GM19467 (cell line): ENCODE measurements at regions not wholly inside any gene's neighbourhood (a gene's known extent, or its start where the extent isn't known, plus 50 kb on each side); places are given as distances from the start of the nearest gene placed in this dataset.
A peak's percentile ranks its signal among the peaks of the same experiment; 100 is the strongest.
"Not testable (repeated sequence)": the region's sequence is repeated elsewhere in the genome, so short reads cannot be mapped to it uniquely, and the experiment has no call there.

ENCODE experiments used
- ATAC-seq: cut with Tn5 transposase; IDR thresholded peaks from one replicate; pipeline ENCODE4 v1.9.1; 2021; ENCODE audit warnings: mild to moderate bottlenecking, moderate library complexity; ENCODE audit not compliant: unreplicated experiment

DNA sequence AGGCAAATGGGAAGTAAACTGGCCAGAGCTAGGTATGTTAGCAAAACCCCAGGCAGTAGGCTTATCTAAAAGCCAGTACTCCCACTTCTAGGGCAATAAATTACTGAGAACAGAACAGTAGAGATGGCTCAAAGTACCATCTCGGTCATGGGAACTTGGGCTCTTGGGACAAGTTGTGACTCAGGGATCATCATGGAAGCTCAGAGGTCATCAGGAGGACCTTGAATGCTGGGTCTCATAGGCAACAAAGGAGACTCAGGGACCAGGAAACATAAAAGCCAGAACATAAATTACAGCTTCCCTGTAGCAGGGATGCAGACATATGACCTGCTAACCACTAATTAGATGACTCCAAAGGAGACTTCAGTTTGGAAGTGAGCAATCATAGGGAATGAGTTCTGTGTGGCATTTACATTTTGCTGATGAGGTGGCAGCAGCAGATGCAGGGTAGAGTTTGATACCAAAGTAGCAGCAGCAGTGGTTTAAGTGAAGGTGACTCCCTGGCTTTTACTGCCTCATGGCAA, 97.6 kb upstream of the SCAF11 start:
- ATAC-seq, result no peak

DNA sequence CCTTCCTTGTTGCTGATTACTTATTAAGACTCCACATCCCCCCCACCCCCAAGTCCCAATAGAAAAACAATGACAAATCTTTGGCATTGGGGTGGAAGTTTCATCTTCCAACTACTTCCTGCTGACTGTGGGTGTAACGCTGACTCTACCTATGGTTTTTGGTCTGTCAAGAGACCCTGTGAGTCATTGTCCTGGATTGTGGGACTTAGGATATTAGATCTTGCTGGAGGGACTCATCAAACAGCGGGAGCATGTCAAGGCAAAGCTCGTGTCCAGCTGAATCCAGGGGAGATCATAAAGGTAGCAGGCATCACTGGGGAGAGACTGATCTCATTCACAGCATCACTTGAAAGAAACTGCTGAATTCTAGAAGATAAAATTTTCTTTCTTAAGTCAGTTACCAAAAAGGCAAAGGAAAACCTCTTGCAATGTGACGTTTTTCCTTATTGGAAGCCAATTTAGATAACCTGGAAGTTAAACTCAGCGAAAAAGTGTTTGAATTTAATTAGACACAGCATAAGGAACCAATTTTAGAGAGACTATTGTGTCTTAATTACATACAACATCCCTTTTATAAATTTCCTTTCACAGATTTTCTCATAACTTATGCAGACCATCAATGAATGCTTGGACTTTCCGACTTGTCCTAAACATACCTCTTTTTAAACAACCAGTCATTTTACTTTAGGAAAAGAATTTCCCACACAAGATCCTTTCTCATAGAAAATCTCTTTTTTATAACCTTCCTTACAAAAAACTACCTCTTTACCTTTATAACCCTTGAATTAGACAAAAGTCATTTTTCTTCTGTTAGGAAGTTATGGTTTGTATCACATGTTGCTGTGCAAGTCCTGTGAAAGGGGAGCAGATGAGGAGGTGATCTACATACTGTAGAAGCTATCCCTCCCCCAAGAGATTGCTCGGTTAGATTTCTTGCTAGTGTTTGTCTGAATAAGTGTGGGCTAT, 94.6 kb upstream of the SCAF11 start:
- no peak for ATAC-seq

DNA sequence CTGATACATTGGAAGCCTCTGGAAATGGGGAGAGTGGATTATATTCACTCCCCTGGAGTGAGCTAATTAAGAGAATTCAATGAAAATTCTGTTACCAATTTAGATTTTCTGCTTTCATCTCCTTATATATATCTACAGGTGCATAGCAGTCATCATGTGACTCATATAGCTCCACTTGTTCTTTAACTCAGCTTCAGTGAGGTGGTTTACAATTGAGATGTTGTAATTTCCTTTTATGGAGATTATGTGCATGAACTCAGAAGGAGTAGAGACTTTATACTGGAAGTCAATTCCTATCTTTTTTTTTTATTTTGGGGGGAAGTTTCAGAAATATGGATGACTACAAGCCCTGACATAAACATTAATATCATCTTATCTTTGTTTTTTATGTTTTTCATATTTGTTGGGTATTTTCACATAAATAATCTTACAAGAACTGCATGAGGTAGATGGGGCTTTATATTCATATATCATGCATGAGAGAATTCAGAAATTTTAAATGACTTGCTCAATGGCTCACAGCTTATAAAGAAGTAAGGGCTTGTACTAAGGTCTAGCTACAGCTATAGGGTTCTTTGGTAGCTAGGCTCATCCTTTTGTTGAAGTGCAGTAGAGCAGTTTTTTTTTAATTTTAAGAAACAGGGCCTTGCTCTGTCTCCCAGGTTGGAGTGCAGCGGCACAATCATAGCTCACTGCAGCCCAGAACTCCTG, 92.3 kb upstream of the SCAF11 start:
- ATAC-seq, result no peak

DNA sequence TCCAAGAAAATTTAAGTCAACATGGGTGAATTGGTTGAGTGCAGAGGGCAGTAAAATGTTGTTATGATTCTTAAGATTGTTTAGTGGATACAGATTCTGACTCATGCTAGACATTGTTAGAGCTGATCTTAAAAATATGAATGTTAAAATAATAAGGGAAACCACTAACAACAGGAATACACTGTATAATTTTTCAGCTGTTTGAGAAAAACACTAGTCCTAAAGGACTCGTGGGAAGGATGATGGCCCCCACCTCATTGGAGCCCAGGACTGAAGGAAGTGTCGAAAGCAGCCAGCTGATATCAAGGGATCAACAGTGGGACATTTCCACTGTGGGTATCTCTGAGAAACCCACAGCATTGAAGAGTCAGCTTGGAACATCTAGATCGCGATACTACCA, 82.9 kb upstream of the SCAF11 start:
- ATAC-seq, result no peak

DNA sequence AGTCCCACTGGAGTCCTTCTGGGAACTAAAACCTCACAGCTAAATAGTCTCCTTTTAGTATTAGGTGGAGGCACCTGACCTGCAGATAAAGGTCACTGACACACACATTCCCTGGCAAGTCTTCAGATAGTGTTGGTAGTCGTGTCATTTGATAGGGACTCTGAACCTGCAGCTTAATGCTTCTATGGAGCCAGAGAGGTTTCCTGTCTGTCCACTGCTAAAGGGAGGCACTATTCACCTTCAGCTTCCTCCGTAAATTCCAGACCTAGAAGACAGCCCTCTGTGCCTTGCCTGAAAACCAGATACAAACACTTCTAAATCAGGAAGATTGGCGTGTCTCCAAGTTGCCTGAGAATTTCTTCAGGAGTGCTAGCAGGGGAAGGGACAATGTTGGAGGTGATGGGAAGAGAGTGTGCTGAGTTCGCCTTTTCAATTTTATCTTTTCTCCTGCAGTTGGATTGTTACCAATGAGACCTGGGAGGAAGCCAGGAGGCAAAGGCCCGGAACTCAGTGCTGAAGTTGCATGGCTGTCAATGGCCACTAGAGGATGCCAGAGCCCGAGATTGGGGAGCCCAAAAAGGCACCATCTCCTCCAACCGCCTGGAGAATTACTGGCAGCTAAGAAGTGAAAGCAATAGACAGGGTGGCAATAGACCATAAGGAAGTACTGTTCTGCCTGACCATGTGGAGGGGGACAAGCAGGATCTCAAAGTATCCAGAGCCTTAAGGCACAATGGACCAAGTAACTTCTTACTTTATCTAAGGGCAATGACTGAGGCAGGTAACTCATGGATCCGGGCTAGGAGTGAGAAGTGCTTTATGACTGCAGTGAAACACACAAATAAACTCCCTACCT, 81.6 kb upstream of the SCAF11 start:
- peak; percentile 89 for ATAC-seq

DNA sequence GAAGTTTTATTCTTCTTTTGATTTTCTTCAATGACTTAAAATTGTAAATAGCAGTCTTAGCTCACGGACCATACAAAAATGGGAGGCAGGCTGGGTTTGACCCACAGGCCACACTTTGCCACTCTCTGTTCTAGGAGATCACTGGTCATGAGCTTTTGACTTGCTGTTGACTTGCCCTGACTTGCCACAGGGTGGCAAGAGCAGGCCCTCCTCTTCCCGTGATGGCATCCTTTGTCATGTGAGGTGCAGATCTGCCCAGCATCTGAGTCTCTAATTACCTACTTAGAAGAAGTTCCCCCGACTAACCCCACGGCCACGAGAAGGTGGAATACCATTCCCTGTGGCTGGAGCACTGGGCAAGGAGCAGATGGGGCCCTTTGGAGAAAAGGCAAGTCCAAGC, 81.0 kb upstream of the SCAF11 start:
- no peak for ATAC-seq

DNA sequence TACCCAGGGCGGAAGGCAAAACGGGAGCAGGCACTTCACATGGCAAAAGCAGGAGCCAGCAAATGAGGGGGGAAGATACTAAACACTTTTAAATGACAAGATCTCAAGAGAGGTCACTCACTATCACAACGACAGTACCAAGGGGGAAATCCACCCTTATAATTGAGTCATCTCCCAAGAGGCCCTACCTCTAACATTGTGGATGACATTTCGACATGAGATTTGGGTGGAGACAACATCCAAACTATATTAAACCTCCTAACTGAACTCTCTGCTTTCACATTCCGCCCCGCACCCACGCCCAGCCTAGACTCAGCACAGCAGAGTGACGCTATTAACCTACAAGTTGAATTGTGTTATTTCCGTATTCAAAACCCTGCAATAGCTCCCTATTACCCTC, 76.7 kb upstream of the SCAF11 start:
- no peak for ATAC-seq

DNA sequence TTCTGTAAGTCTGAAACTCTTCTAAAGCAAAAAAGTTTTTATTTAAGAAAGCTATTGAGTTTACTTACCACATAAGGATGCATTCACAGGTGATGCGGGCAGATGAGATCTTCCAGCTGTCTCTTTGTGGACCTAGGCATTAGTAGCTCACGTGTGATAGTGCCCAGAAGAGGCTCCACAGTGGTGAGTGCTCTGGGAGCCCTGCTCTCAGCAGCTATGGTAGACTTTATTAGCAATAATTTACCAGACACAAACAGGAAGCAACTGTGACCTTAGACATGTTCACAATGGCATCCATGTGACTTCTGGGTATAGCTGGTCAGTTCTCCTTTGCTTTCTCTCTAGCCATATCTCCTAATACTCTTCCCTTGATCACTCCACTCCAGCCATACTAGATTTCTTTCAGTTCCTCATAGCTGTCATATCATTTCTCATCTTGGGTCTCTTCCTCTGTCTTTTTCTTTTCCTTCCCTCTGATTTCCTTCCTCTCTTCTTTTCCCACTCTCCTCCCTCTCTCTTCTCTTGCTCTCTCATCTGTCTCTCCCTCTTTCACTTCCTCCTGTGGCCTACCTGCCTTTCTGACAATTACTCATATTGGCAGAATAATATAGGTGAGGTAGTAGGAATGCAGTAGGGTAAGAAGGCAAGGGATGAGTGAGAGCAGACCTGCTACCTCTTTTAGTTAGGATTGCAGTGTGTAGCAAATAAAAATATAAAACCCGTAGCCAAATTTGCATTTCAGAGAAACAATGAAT, 75.2 kb upstream of the SCAF11 start:
- ATAC-seq, result peak; percentile 85

DNA sequence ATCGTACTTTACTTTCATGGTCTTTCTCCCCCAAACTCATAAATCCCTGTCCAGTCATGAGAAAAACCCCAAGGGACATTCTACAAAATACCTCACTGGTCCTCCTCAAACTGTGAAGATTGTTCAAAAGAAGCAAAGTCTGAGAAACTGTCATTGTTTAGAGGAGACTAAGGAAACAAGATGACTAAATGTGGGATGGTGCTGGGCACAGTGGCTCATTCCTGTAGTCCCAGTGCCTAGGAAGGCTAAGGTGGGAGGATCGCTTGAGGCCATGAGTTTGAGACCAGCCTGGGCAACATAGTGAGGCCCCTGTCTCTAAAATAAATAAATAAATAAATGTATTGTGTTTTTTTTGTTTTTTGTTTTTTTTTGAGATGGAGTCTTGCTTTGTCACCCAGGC, 74.2 kb upstream of the SCAF11 start:
- no peak for ATAC-seq

DNA sequence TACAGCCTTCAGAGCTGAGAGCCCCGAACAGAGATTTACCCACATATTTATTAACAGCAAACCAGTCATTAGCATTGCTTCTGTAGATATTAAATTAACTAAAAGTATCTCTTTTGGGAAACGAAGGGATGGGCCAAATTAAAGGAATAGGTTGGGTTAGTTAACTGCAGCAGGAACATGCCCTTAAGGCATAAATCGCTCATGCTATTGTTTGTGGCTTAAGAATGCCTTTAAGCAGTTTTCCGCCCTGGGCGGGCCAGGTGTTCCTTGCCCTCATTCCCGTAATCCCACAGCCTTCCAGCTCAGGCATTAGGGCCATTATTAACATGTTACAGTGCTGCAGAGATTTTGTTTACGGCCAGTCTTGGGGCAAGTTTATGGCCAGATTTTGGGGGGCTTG, 68.3 kb upstream of the SCAF11 start:
- ATAC-seq, result not testable (repeated sequence)

DNA sequence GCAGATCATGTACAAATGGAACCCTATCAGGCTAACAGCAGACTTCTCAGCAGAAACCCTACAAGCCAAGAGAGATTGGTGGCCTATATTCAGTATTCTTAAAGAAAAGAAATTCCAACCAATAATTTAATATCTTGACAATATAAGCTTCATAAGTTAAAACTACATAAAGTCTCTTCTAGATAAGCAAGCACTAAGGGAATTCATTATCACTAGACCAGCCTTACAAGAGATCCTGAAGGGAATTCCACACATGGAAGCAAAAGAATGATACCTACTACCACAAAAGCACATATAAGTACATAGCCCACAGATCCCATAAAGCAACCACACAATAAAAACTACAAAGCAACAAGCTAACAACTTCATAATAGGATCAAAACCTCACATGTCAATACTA, 60.4 kb upstream of the SCAF11 start:
- no peak for ATAC-seq

DNA sequence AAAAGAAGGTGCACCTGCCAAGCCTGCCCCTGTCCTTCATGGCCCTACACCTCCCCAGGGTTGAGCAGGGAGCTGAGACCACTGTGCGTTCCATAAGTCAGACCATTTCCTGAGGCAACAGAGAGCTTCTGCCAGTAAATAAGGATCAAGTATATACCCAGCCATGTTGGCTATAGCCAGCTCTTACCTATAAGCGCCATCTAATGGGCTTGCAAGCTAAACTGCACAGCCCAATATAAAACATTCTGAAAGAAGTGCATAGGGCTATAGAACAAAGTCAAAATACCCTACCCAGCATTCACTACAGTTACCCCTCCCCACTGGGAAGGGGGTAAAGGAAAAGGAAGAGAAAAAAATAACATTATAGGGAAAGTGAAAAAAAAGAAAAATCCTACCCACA, 59.3 kb upstream of the SCAF11 start:
- no peak for ATAC-seq

DNA sequence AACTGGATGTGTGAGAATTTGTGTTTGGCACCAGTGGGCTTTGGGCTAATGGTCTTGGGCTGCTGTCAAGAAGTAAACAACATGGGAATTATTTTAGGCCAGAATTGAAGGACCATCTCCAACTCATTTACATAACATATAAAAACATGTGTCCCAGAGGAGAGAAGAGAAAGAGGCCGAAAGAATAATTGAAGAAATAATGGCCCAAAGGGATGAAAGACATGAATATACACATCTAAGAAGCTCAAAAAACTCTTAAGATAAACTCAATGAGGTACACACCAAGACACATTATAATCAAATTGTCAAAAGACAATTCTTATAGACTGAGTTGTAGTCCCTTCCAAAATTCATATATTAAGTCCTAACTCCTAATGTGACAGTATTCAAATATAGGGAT, 56.1 kb upstream of the SCAF11 start:
- ATAC-seq, result no peak

DNA sequence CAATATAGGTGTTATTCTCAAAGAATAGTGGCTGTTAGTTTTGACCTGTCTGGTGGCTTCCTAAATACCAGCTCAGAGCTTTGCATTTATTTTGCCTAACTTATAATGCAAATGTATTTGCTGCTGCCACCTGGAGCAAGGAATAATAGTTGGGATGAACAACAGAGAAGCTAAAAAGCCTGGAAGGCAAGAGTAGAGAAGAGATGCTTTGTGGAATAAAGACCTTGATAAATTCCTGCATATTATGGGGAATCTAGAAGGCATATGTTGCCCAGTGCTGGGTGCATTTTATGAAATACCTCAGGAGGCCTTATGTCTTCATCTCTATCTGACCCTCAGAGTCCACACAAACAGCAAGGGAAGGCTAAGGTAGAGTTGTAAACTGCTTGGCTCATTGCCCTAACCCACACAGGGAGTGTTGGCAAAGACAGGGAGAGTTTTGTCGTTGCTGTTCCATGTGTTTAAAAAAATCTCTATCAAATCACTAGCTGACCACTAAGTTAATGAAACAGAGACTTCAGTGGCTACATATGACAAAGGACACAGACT, 53.7 kb upstream of the SCAF11 start:
- no peak for ATAC-seq
